ENCODE measurements at regions not wholly inside any gene's neighbourhood (a gene's known extent, or its start where the extent isn't known, plus 50 kb on each side); places are given as distances from the start of the nearest gene placed in this dataset.

DNA sequence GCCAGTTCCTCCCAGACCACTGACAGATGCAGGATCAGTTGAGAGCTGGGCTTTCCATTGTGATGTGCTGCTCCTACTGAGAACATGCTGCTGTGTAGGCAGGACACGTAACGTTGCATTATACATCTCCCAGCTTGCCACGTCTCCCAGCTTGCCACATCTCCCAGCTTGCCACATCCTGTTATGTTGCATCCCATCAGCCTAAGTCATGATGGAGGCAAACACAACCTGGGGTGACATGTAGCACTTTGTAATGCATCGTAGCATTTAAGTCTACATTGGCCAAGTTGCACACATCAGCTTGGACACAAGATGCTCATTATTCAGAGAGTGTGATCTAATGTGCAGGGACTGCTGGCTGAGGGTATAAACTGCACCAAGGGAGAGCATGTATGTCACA, 73.3 kb upstream of the CHCHD3 start:
- Histone ChIP-seq H3K9me3 (ENCODE audit: low read length) (no peaks in the 10 kb centered on the region), H3K36me3 (ENCODE audit: insufficient read depth, low read length) (no peaks in the 10 kb centered on the region), H3K4me2 (ENCODE audit: low read length) (no peak overlapping the region), H3K27ac (ENCODE audit: low read length) (no peak overlapping the region), H4K20me1 (ENCODE audit: insufficient read depth) (no peaks in the 10 kb centered on the region), H3F3A (ENCODE audit: insufficient read depth, low read length, poor library complexity, severe bottlenecking) (no peaks in the 10 kb centered on the region), H3K27me3 (ENCODE audit: insufficient read depth, low read depth, low read length) (no peaks in the 10 kb centered on the region), H3K79me2 (replicated peaks; ENCODE audit: insufficient read depth, low read length) (no peaks in the 10 kb centered on the region), H2AFZ (ENCODE audit: low read depth, low read length) (no peak overlapping the region), H3K9ac (ENCODE audit: low read length) (no peak overlapping the region), H3K4me3 (ENCODE audit: low read length) (no peak overlapping the region), H3K9me2 (ENCODE audit: insufficient read depth, low read length) (no peaks in the 10 kb centered on the region)
- TF ChIP-seq EP300 (conservative IDR thresholded peaks at IDR 0.05; ENCODE audit: poor library complexity, severe bottlenecking) (no peak), CTCF (IDR thresholded peaks at IDR 0.05; ENCODE audit: poor library complexity, severe bottlenecking) (no peak), EZH2 (IDR thresholded peaks at IDR 0.05; ENCODE audit: borderline replicate concordance, insufficient read depth, low read length, poor library complexity, severe bottlenecking) (no peak), MXI1 (conservative IDR thresholded peaks at IDR 0.05; ENCODE audit: poor library complexity, severe bottlenecking) (no peak), RAD21 (conservative IDR thresholded peaks at IDR 0.05) (no peak), POLR2AphosphoS5 (IDR thresholded peaks at IDR 0.05) (no peak), TAF1 (IDR thresholded peaks at IDR 0.05; ENCODE audit: low read depth) (no peak), SMC3 (conservative IDR thresholded peaks at IDR 0.05; ENCODE audit: poor library complexity) (no peak)
- TF ChIP-seq, protein P1, sequence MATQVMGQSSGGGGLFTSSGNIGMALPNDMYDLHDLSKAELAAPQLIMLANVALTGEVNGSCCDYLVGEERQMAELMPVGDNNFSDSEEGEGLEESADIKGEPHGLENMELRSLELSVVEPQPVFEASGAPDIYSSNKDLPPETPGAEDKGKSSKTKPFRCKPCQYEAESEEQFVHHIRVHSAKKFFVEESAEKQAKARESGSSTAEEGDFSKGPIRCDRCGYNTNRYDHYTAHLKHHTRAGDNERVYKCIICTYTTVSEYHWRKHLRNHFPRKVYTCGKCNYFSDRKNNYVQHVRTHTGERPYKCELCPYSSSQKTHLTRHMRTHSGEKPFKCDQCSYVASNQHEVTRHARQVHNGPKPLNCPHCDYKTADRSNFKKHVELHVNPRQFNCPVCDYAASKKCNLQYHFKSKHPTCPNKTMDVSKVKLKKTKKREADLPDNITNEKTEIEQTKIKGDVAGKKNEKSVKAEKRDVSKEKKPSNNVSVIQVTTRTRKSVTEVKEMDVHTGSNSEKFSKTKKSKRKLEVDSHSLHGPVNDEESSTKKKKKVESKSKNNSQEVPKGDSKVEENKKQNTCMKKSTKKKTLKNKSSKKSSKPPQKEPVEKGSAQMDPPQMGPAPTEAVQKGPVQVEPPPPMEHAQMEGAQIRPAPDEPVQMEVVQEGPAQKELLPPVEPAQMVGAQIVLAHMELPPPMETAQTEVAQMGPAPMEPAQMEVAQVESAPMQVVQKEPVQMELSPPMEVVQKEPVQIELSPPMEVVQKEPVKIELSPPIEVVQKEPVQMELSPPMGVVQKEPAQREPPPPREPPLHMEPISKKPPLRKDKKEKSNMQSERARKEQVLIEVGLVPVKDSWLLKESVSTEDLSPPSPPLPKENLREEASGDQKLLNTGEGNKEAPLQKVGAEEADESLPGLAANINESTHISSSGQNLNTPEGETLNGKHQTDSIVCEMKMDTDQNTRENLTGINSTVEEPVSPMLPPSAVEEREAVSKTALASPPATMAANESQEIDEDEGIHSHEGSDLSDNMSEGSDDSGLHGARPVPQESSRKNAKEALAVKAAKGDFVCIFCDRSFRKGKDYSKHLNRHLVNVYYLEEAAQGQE (IDR thresholded peaks at IDR 0.05; ENCODE audit: borderline replicate concordance) = no peak

GRCh38 chr7:133155642-133156041, 73.8 kb upstream of the CHCHD3 start:
- Histone ChIP-seq H3K9me2 (ENCODE audit: insufficient read depth, low read length) (no peaks in the 10 kb centered on the region), H3K4me2 (ENCODE audit: low read length) (no peak overlapping the region), H3K9ac (ENCODE audit: low read length) (no peak overlapping the region), H3F3A (ENCODE audit: insufficient read depth, low read length, poor library complexity, severe bottlenecking) (no peaks in the 10 kb centered on the region), H3K36me3 (ENCODE audit: insufficient read depth, low read length) (no peaks in the 10 kb centered on the region), H4K20me1 (ENCODE audit: insufficient read depth) (no peaks in the 10 kb centered on the region), H2AFZ (ENCODE audit: low read depth, low read length) (no peak overlapping the region), H3K9me3 (ENCODE audit: low read length) (no peaks in the 10 kb centered on the region), H3K4me3 (ENCODE audit: low read length) (no peak overlapping the region), H3K79me2 (replicated peaks; ENCODE audit: insufficient read depth, low read length) (no peaks in the 10 kb centered on the region), H3K27ac (ENCODE audit: low read length) (no peak overlapping the region), H3K27me3 (ENCODE audit: insufficient read depth, low read depth, low read length) (no peaks in the 10 kb centered on the region)
- TF ChIP-seq SMC3 (conservative IDR thresholded peaks at IDR 0.05; ENCODE audit: poor library complexity) (no peak), CTCF (IDR thresholded peaks at IDR 0.05; ENCODE audit: poor library complexity, severe bottlenecking) (no peak), TAF1 (IDR thresholded peaks at IDR 0.05; ENCODE audit: low read depth) (no peak), MXI1 (conservative IDR thresholded peaks at IDR 0.05; ENCODE audit: poor library complexity, severe bottlenecking) (no peak), EP300 (conservative IDR thresholded peaks at IDR 0.05; ENCODE audit: poor library complexity, severe bottlenecking) (no peak), EZH2 (IDR thresholded peaks at IDR 0.05; ENCODE audit: borderline replicate concordance, insufficient read depth, low read length, poor library complexity, severe bottlenecking) (no peak), RAD21 (conservative IDR thresholded peaks at IDR 0.05) (no peak), POLR2AphosphoS5 (IDR thresholded peaks at IDR 0.05) (no peak)
- TF ChIP-seq, protein P1 (IDR thresholded peaks at IDR 0.05; ENCODE audit: borderline replicate concordance) = no peak

All from neural cell (in vitro differentiated cells).